ENCODE measurements at regions not wholly inside any gene's neighbourhood (a gene's known extent, or its start where the extent isn't known, plus 50 kb on each side); places are given as distances from the start of the nearest gene placed in this dataset.

GRCh38 chr13:50408068-50408467 lies 392.8 kb downstream of the KCNRG start:
- no peak overlapping the region for H3K9ac ChIP-seq (ENCODE audit: low read depth in 1 of 3, low read length in 3 of 3)
- peaks cover 13 to 20% (median 18%) of the 10 kb centered on the region in 3 donors for H3K4me1 ChIP-seq (ENCODE audit: control insufficient read depth in 3 of 3, insufficient read depth in 3 of 3, low read length in 3 of 3)
- no peaks in the 10 kb centered on the region for H3K27me3 ChIP-seq (ENCODE audit: control insufficient read depth in 3 of 3, insufficient read depth in 3 of 3, low read length in 3 of 3)
- H3K4me3 ChIP-seq (ENCODE audit: low read length in 3 of 3) = no peak overlapping the region
- H3K27ac ChIP-seq (ENCODE audit: low read depth, low read length) = no peak overlapping the region
- H3K36me3 ChIP-seq (ENCODE audit: control insufficient read depth in 3 of 3, insufficient read depth in 3 of 3, low read length in 3 of 3) = no peaks in the 10 kb centered on the region
- H3K9me3 ChIP-seq (ENCODE audit: control insufficient read depth in 3 of 3, low read length in 3 of 3) = no peaks in the 10 kb centered on the region

- Histone ChIP-seq H3K4me3 (ENCODE audit: low read length in 3 of 3) (no peak overlapping the region), H3K27ac (ENCODE audit: low read depth, low read length) (no peak overlapping the region), H3K9me3 (ENCODE audit: control insufficient read depth in 3 of 3, low read length in 3 of 3) (no peaks in the 10 kb centered on the region), H3K27me3 (ENCODE audit: control insufficient read depth in 3 of 3, insufficient read depth in 3 of 3, low read length in 3 of 3) (no peaks in the 10 kb centered on the region), H3K9ac (ENCODE audit: low read depth in 1 of 3, low read length in 3 of 3) (no peak overlapping the region), H3K36me3 (ENCODE audit: control insufficient read depth in 3 of 3, insufficient read depth in 3 of 3, low read length in 3 of 3) (no peaks in the 10 kb centered on the region), H3K4me1 (ENCODE audit: control insufficient read depth in 3 of 3, insufficient read depth in 3 of 3, low read length in 3 of 3) (peaks cover 13 to 16% (median 14%) of the 10 kb centered on the region in 3 donors)
Observed at GRCh38 chr13:50409220-50409619, 394.0 kb downstream of the KCNRG start.

GRCh38 chr13:50410921-50411746 lies 395.9 kb downstream of the KCNRG start:
- peak overlapping the region; percentile 4 for H3K27ac ChIP-seq (ENCODE audit: low read depth, low read length)
- H3K4me3 ChIP-seq (ENCODE audit: low read length in 3 of 3) = peak overlapping the region in 1 of 3 donors; percentile 23
- H3K9me3 ChIP-seq (ENCODE audit: control insufficient read depth in 3 of 3, low read length in 3 of 3) = no peaks in the 10 kb centered on the region

GRCh38 chr13:50412046-50412617 lies 396.9 kb downstream of the KCNRG start:
- Histone ChIP-seq H3K27ac (ENCODE audit: low read depth, low read length) (no peak overlapping the region), H3K27me3 (ENCODE audit: control insufficient read depth in 3 of 3, insufficient read depth in 3 of 3, low read length in 3 of 3) (no peaks in the 10 kb centered on the region), H3K4me1 (ENCODE audit: control insufficient read depth in 3 of 3, insufficient read depth in 3 of 3, low read length in 3 of 3) (peaks cover 8 to 9% (median 9%) of the 10 kb centered on the region in 3 donors), H3K36me3 (ENCODE audit: control insufficient read depth in 3 of 3, insufficient read depth in 3 of 3, low read length in 3 of 3) (no peaks in the 10 kb centered on the region), H3K9ac (ENCODE audit: low read depth in 1 of 3, low read length in 3 of 3) (no peak overlapping the region), H3K9me3 (ENCODE audit: control insufficient read depth in 3 of 3, low read length in 3 of 3) (no peaks in the 10 kb centered on the region), H3K4me3 (ENCODE audit: low read length in 3 of 3) (no peak overlapping the region)

More at GRCh38 chr13:50410921-50411746, 395.9 kb downstream of the KCNRG start:
- Histone ChIP-seq H3K4me1 (ENCODE audit: control insufficient read depth in 3 of 3, insufficient read depth in 3 of 3, low read length in 3 of 3) (peaks cover 8 to 9% (median 9%) of the 10 kb centered on the region in 3 donors), H3K9ac (ENCODE audit: low read depth in 1 of 3, low read length in 3 of 3) (no peak overlapping the region), H3K27me3 (ENCODE audit: control insufficient read depth in 3 of 3, insufficient read depth in 3 of 3, low read length in 3 of 3) (no peaks in the 10 kb centered on the region), H3K36me3 (ENCODE audit: control insufficient read depth in 3 of 3, insufficient read depth in 3 of 3, low read length in 3 of 3) (no peaks in the 10 kb centered on the region)

- no peaks in the 10 kb centered on the region for H3K36me3 ChIP-seq (ENCODE audit: control insufficient read depth in 3 of 3, insufficient read depth in 3 of 3, low read length in 3 of 3)
- no peak overlapping the region for H3K4me3 ChIP-seq (ENCODE audit: low read length in 3 of 3)
- no peaks in the 10 kb centered on the region for H3K27me3 ChIP-seq (ENCODE audit: control insufficient read depth in 3 of 3, insufficient read depth in 3 of 3, low read length in 3 of 3)
- no peaks in the 10 kb centered on the region for H3K9me3 ChIP-seq (ENCODE audit: control insufficient read depth in 3 of 3, low read length in 3 of 3)
- peaks cover 11 to 22% (median 12%) of the 10 kb centered on the region in 3 donors for H3K4me1 ChIP-seq (ENCODE audit: control insufficient read depth in 3 of 3, insufficient read depth in 3 of 3, low read length in 3 of 3)
- no peak overlapping the region for H3K9ac ChIP-seq (ENCODE audit: low read depth in 1 of 3, low read length in 3 of 3)
- no peak overlapping the region for H3K27ac ChIP-seq (ENCODE audit: low read depth, low read length)
Observed at GRCh38 chr13:50414640-50415039, 399.4 kb downstream of the KCNRG start.

GRCh38 chr13:50415428-50415827 lies 400.2 kb downstream of the KCNRG start:
- Histone ChIP-seq H3K9me3 (ENCODE audit: control insufficient read depth in 3 of 3, low read length in 3 of 3) (no peaks in the 10 kb centered on the region), H3K27me3 (ENCODE audit: control insufficient read depth in 3 of 3, insufficient read depth in 3 of 3, low read length in 3 of 3) (no peaks in the 10 kb centered on the region), H3K4me1 (ENCODE audit: control insufficient read depth in 3 of 3, insufficient read depth in 3 of 3, low read length in 3 of 3) (peaks cover 19 to 27% (median 20%) of the 10 kb centered on the region in 3 donors), H3K36me3 (ENCODE audit: control insufficient read depth in 3 of 3, insufficient read depth in 3 of 3, low read length in 3 of 3) (no peaks in the 10 kb centered on the region), H3K4me3 (ENCODE audit: low read length in 3 of 3) (no peak overlapping the region), H3K27ac (ENCODE audit: low read depth, low read length) (no peak overlapping the region), H3K9ac (ENCODE audit: low read depth in 1 of 3, low read length in 3 of 3) (no peak overlapping the region)

- Histone ChIP-seq H3K27me3 (ENCODE audit: control insufficient read depth in 3 of 3, insufficient read depth in 3 of 3, low read length in 3 of 3) (no peaks in the 10 kb centered on the region), H3K9ac (ENCODE audit: low read depth in 1 of 3, low read length in 3 of 3) (no peak overlapping the region), H3K36me3 (ENCODE audit: control insufficient read depth in 3 of 3, insufficient read depth in 3 of 3, low read length in 3 of 3) (no peaks in the 10 kb centered on the region), H3K9me3 (ENCODE audit: control insufficient read depth in 3 of 3, low read length in 3 of 3) (no peaks in the 10 kb centered on the region), H3K4me3 (ENCODE audit: low read length in 3 of 3) (peak overlapping the region in 1 of 3 donors; percentile 29), H3K4me1 (ENCODE audit: control insufficient read depth in 3 of 3, insufficient read depth in 3 of 3, low read length in 3 of 3) (peaks cover 30 to 38% (median 34%) of the 10 kb centered on the region in 3 donors), H3K27ac (ENCODE audit: low read depth, low read length) (peak overlapping the region; percentile 46)
Observed at GRCh38 chr13:50417597-50417996, 402.4 kb downstream of the KCNRG start.

- Histone ChIP-seq H3K36me3 (ENCODE audit: control insufficient read depth in 3 of 3, insufficient read depth in 3 of 3, low read length in 3 of 3) (no peaks in the 10 kb centered on the region), H3K4me1 (ENCODE audit: control insufficient read depth in 3 of 3, insufficient read depth in 3 of 3, low read length in 3 of 3) (peaks cover 42 to 52% (median 47%) of the 10 kb centered on the region in 3 donors), H3K4me3 (ENCODE audit: low read length in 3 of 3) (peak overlapping the region in 2 of 3 donors; percentile 15 to 24), H3K9me3 (ENCODE audit: control insufficient read depth in 3 of 3, low read length in 3 of 3) (no peaks in the 10 kb centered on the region), H3K9ac (ENCODE audit: low read depth in 1 of 3, low read length in 3 of 3) (peak overlapping the region; percentile 45 to 63 (median 55)), H3K27ac (ENCODE audit: low read depth, low read length) (peak overlapping the region; percentile 87), H3K27me3 (ENCODE audit: control insufficient read depth in 3 of 3, insufficient read depth in 3 of 3, low read length in 3 of 3) (no peaks in the 10 kb centered on the region)
Observed at GRCh38 chr13:50419331-50419865, 404.2 kb downstream of the KCNRG start.

GRCh38 chr13:50419896-50420295 lies 404.7 kb downstream of the KCNRG start:
- H3K36me3 ChIP-seq (ENCODE audit: control insufficient read depth in 3 of 3, insufficient read depth in 3 of 3, low read length in 3 of 3) = no peaks in the 10 kb centered on the region
- H3K27ac ChIP-seq (ENCODE audit: low read depth, low read length) = peak overlapping the region; percentile 87
- no peaks in the 10 kb centered on the region for H3K9me3 ChIP-seq (ENCODE audit: control insufficient read depth in 3 of 3, low read length in 3 of 3)
- no peaks in the 10 kb centered on the region for H3K27me3 ChIP-seq (ENCODE audit: control insufficient read depth in 3 of 3, insufficient read depth in 3 of 3, low read length in 3 of 3)
- peak overlapping the region; percentile 45 to 55 (median 46) for H3K9ac ChIP-seq (ENCODE audit: low read depth in 1 of 3, low read length in 3 of 3)
- H3K4me1 ChIP-seq (ENCODE audit: control insufficient read depth in 3 of 3, insufficient read depth in 3 of 3, low read length in 3 of 3) = peaks cover 43 to 56% (median 47%) of the 10 kb centered on the region in 3 donors
- peak overlapping the region; percentile 15 to 46 (median 24) for H3K4me3 ChIP-seq (ENCODE audit: low read length in 3 of 3)
